ENCODE measurements at regions not wholly inside any gene's neighbourhood (a gene's known extent, or its start where the extent isn't known, plus 50 kb on each side); places are given as distances from the start of the nearest gene placed in this dataset.

DNA sequence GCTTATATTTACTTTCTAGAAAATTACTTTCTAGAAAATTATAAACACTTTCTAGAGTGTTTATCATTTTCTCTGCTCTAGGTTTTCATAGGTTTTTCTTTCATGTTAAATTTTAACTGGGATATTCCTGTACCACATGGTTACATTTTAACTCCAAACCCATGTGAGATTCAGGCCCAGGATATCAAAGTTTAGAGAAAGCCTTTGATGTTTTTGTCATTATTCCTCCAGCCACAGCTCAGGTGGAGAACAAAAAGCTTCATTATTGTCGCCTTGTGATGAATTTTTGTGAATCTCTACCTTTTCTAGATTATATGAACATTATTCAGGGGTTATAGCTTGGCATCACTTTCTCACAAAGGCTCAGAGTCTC, 816.0 kb downstream of the SQOR start:
- TF ChIP-seq, protein P1, sequence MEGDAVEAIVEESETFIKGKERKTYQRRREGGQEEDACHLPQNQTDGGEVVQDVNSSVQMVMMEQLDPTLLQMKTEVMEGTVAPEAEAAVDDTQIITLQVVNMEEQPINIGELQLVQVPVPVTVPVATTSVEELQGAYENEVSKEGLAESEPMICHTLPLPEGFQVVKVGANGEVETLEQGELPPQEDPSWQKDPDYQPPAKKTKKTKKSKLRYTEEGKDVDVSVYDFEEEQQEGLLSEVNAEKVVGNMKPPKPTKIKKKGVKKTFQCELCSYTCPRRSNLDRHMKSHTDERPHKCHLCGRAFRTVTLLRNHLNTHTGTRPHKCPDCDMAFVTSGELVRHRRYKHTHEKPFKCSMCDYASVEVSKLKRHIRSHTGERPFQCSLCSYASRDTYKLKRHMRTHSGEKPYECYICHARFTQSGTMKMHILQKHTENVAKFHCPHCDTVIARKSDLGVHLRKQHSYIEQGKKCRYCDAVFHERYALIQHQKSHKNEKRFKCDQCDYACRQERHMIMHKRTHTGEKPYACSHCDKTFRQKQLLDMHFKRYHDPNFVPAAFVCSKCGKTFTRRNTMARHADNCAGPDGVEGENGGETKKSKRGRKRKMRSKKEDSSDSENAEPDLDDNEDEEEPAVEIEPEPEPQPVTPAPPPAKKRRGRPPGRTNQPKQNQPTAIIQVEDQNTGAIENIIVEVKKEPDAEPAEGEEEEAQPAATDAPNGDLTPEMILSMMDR (conservative IDR thresholded peaks at IDR 0.05; ENCODE audit: low read depth, low read length), result no peak
- TF ChIP-seq EZH2 (IDR thresholded peaks at IDR 0.05; ENCODE audit: borderline replicate concordance, low read depth, low read length, poor library complexity, severe bottlenecking), result no peak
